K562 (cell line): ENCODE measurements at regions not wholly inside any gene's neighbourhood (a gene's known extent, or its start where the extent isn't known, plus 50 kb on each side); places are given as distances from the start of the nearest gene placed in this dataset.

ENCODE experiments used
- ATAC-seq: fragments of 200-7000 bp; cut with Tn5 transposase; 3 replicates; pipeline ENCODE4 v1.9.1; 2020; ENCODE audit warnings: moderate library complexity
- BruUV-seq: library from RNA; stranded (reverse); fragments of 400-500 nt; replicated peaks from 2 replicates; lab custom pipeline; 2021; lab: Mats Ljungman, UMichigan
- CTCF ChIA-PET: fragments of 300-600 bp; formaldehyde crosslinking; extraction: SDS; loops from one replicate; lab custom pipeline; 2021; ENCODE audit warnings: low intra/inter-chr PET ratio; lab: Yijun Ruan, JAX
- POLR2A ChIA-PET: fragments of 300-600, 350-650 bp; sonication (Branson Sonifier 250); formaldehyde crosslinking; extraction: SDS; loops from one replicate; lab custom pipeline; 2021; ENCODE audit warnings: antibody characterized with exemption, inconsistent platforms; lab: Yijun Ruan, JAX
- DNase-seq, 4 experiments: peaks; one replicate each; pipeline versions ENCODE4 v3.0.0 to v3.0.0-alpha.2; 2011 to 2018; ENCODE audit warnings: low spot score in 3 of 4, mixed read lengths in 3 of 4; ENCODE audit errors: extremely low read depth in 1 of 4
- FAIRE-seq: peaks from 2 replicates; lab custom pipeline; 2011; peaks lifted over from hg19 to GRCh38; lab: Jason Lieb, UNC
- H2AFZ ChIP-seq: 2 replicates; pipeline ENCODE4 v1.6.0; 2011; ENCODE audit warnings: low read depth, low read length, control low read depth, inconsistent platforms
- H3K27ac ChIP-seq: fragments of 200-600 bp; 3 replicates; pipeline ENCODE4 v1.8.0; 2011; ENCODE audit warnings: low read depth, mild to moderate bottlenecking, control low read depth, inconsistent platforms, low read length, moderate library complexity, mixed read lengths; ENCODE audit errors: extremely low read depth
- H3K27me3 ChIP-seq, 2 experiments: fragments of 300-600 bp in 1 of 2; 2 replicates in 1 of 2; 3 replicates in 1 of 2; pipeline versions ENCODE4 v1.6.0 to v1.8.0; 2011; ENCODE audit warnings: inconsistent platforms in 2 of 2, low read length in 2 of 2, mild to moderate bottlenecking in 1 of 2, mixed read lengths in 1 of 2, moderate library complexity in 1 of 2; ENCODE audit not compliant: control insufficient read depth in 2 of 2, insufficient read depth in 2 of 2
- H3K36me3 ChIP-seq: fragments of 300-600 bp; 3 replicates; pipeline ENCODE4 v1.8.0; 2011; ENCODE audit warnings: mild to moderate bottlenecking, low read length, inconsistent platforms; ENCODE audit not compliant: control insufficient read depth, insufficient read depth
- H3K4me1 ChIP-seq, 2 experiments: fragments of 200-600 bp in 1 of 2; replicated peaks in 1 of 2; 2 replicates in 1 of 2; 3 replicates in 1 of 2; pipeline versions ENCODE4 v1.5.1 to v1.8.0; 2011; ENCODE audit warnings: inconsistent platforms in 2 of 2, low read length in 2 of 2, mild to moderate bottlenecking in 1 of 2, mixed read lengths in 1 of 2, moderate library complexity in 1 of 2; ENCODE audit not compliant: control insufficient read depth in 2 of 2, insufficient read depth in 2 of 2
- H3K4me2 ChIP-seq: 2 replicates; pipeline ENCODE4 v1.6.1; 2011; ENCODE audit warnings: low read length, control low read depth, inconsistent platforms, mixed read lengths; ENCODE audit not compliant: insufficient read depth
- H3K4me3 ChIP-seq: fragments of 200-600 bp; sonication (generic), shearing (Covaris generic); 2 replicates; pipeline ENCODE4 v1.5.1; 2016; ENCODE audit warnings: control low read depth, inconsistent platforms
- H3K79me2 ChIP-seq: fragments of 200-600 bp; 3 replicates; pipeline ENCODE4 v1.8.0; 2011; ENCODE audit warnings: low read length, inconsistent platforms; ENCODE audit not compliant: control insufficient read depth, insufficient read depth
- H3K9ac ChIP-seq, 2 experiments: 2 replicates each; pipeline versions ENCODE4 v1.6.0 to v1.6.1; 2011; ENCODE audit warnings: low read depth in 2 of 2, low read length in 2 of 2, control low read depth in 1 of 2, inconsistent platforms in 1 of 2, mild to moderate bottlenecking in 1 of 2, mixed read lengths in 1 of 2; ENCODE audit not compliant: insufficient read depth in 1 of 2
- H3K9me1 ChIP-seq: one replicate; pipeline ENCODE4 v1.6.0; 2011; ENCODE audit warnings: inconsistent platforms, mild to moderate bottlenecking, low read length, moderate library complexity; ENCODE audit not compliant: control insufficient read depth, insufficient read depth
- H3K9me3 ChIP-seq: replicated peaks from 2 replicates; pipeline ENCODE4 v1.5.1; 2011; ENCODE audit warnings: low read depth, low read length, inconsistent platforms; ENCODE audit not compliant: control insufficient read depth, insufficient read depth
- H4K20me1 ChIP-seq: replicated peaks from 2 replicates; pipeline ENCODE4 v1.6.1; 2011; ENCODE audit warnings: low read length, inconsistent platforms, mixed read lengths; ENCODE audit not compliant: control insufficient read depth, insufficient read depth
- CAMTA2 ChIP-seq: fragments of 250-450 bp; sonication (Bioruptor Pico); conservative IDR thresholded peaks from 2 replicates; pipeline ENCODE4 v1.5.1; 2022
- FOXA1 ChIP-seq: fragments of 450-650 bp; IDR thresholded peaks from 2 replicates; pipeline ENCODE4 v1.6.1; 2016; ENCODE audit warnings: mild to moderate bottlenecking, borderline replicate concordance
- POLR3G ChIP-seq: IDR thresholded peaks from 2 replicates; pipeline ENCODE4 v1.6.1; 2011; ENCODE audit not compliant: insufficient read length, insufficient replicate concordance; ENCODE audit errors: extremely low read depth
- SMARCA5 ChIP-seq: fragments of 450-650 bp; IDR thresholded peaks from 2 replicates; pipeline ENCODE4 v1.6.1; 2016
- TCF7 ChIP-seq: sonication (generic); IDR thresholded peaks from 2 replicates; pipeline ENCODE4 v1.6.1; 2016; ENCODE audit warnings: antibody characterized with exemption, borderline replicate concordance
- TEAD4 ChIP-seq, 2 experiments: sonication (generic) in 1 of 2; formaldehyde crosslinking in 1 of 2; IDR thresholded peaks; 2 replicates each; pipeline versions ENCODE4 v1.6.1 to v1.8.0; 2012 to 2022; ENCODE audit warnings: borderline replicate concordance in 1 of 2, inconsistent platforms in 1 of 2, low read length in 1 of 2, mild to moderate bottlenecking in 1 of 2, missing genetic modification reagents in 1 of 2
- XRCC3 ChIP-seq: fragments of 450-650 bp; IDR thresholded peaks from 2 replicates; pipeline ENCODE4 v1.6.1; 2017; ENCODE audit warnings: mild to moderate bottlenecking, moderate library complexity
- ZFP36 ChIP-seq: fragments of 150-350 bp; IDR thresholded peaks from 2 replicates; pipeline ENCODE4 v1.6.1; 2018; ENCODE audit warnings: low read length, low read depth; ENCODE audit not compliant: partially characterized antibody
- ZKSCAN3 ChIP-seq: fragments of 250-450 bp; sonication (Bioruptor Pico); IDR thresholded peaks from 2 replicates; pipeline ENCODE4 v1.4.0; 2020
- ZNF316 ChIP-seq: fragments of 450-650 bp; IDR thresholded peaks from 2 replicates; pipeline ENCODE4 v1.6.1; 2016
- ZNF436 ChIP-seq: fragments of 250-450, 450-650 bp; sonication (Bioruptor Pico); formaldehyde crosslinking; IDR thresholded peaks from 2 replicates; pipeline ENCODE4 v1.7.0; 2020; ENCODE audit warnings: mild to moderate bottlenecking
- ZNF583 ChIP-seq: fragments of 250-450 bp; sonication (Bioruptor Pico); IDR thresholded peaks from 2 replicates; pipeline ENCODE4 v1.4.0; 2020
- WGBS: fragments of 100-300 bp; shearing (Covaris generic); methylation state at CpG from one replicate; pipeline ENCODE4 v1.1.6; 2016; ENCODE audit warnings: low coverage, mixed read lengths; ENCODE audit not compliant: insufficient coverage; ENCODE audit errors: missing lambda C conversion rate; 5-methylcytosine and 5-hydroxymethylcytosine counted together
- in situ Hi-C: fragments of 300-500 bp; cut with MboI; formaldehyde crosslinking; loops from 4 replicates; pipeline ENCODE4 v1.15.0; 2018; ENCODE audit warnings: inconsistent platforms, mixed read lengths
- intact Hi-C: fragments of 100-400 bp; cut with micrococcal nuclease; formaldehyde crosslinking; loops from 2 replicates; pipeline ENCODE4 v1.14.2; 2022
- TF ChIP-seq, protein P1 (sequence below): fragments of 250-450 bp; sonication (Bioruptor Pico); IDR thresholded peaks from 2 replicates; pipeline ENCODE4 v1.8.0; 2022; ENCODE audit warnings: moderate library complexity, mild to moderate bottlenecking, inconsistent platforms
- TF ChIP-seq, protein P2 (sequence below): fragments of 250-450 bp; sonication (Bioruptor Pico); IDR thresholded peaks from 2 replicates; pipeline ENCODE4 v1.8.0; 2022; ENCODE audit warnings: inconsistent platforms, mild to moderate bottlenecking, moderate library complexity, borderline replicate concordance
- TF ChIP-seq, protein P3 (sequence below), 2 experiments: fragments of 450-650 bp in 1 of 2; sonication (generic) in 1 of 2; formaldehyde crosslinking; conservative IDR thresholded peaks; 2 replicates each; pipeline versions ENCODE4 v1.4.0 to v1.8.1; 2020 to 2022; ENCODE audit warnings: mild to moderate bottlenecking in 1 of 2, missing genetic modification reagents in 1 of 2
- TF ChIP-seq, protein P4 (sequence below): fragments of 450-650 bp; IDR thresholded peaks from 2 replicates; pipeline ENCODE4 v1.6.1; 2017; ENCODE audit warnings: antibody characterized with exemption, mild to moderate bottlenecking

DNA sequence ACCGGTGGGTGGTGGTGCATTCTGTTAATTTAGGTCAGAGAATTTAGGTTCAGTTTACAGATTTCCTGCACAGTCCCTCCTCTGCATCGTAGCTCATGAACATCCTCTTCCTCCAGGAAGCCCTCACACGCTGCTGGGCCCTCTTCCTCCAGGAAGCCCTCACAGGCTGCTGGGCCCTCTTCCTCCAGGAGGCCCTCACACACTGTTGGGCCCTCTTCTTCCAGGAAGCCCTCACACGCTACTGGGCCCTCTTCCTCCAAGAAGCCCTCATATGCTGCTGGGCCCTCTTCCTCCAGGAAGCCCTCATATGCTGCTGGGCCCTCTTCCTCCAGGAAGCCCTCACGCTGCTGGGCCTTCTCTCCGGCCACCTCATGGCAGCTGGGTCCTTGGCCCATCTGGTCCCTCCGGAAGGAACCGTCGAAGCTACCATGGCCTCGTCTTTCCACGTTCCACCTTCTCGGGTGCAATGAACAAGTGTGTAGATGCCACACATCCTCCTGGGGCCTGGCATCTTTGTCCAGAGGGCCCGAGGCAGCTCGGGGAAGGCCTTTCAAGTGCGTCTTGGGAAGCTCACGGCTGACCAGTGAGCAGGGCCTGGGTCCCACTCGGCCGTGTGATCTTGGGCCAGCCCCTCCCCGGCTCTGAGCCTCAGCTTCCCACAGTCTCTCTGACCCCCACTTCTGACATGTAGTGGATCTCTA, 58.9 kb upstream of the PPARA start:
- Histone ChIP-seq H3K9ac (no peak overlapping the region), H3K36me3 (peaks cover 38% of the 10 kb centered on the region; the same call in 2 of the 3 replicates), H4K20me1 (no peaks in the 10 kb centered on the region), H3K27ac (no peak overlapping the region), H3K4me3 (no peak overlapping the region), H3K4me2 (no peak overlapping the region), H3K9me3 (no peaks in the 10 kb centered on the region), H3K79me2 (peaks cover 32% of the 10 kb centered on the region), H2AFZ (no peak overlapping the region), H3K4me1 (peaks cover 11 to 65% of the 10 kb centered on the region in 2 experiments; a peak in 4 of 5 replicates), H3K9me1 (no peaks in the 10 kb centered on the region), H3K27me3 (no peaks in the 10 kb centered on the region)
- no TSS peak for BruUV-seq
- in situ Hi-C loops: no loop called here
- WGBS: 78% methylated on average over 13 of the region's 19 CpGs
- ATAC-seq: no peak
- no peak for DNase-seq
- CTCF ChIA-PET: no interaction called here
- intact Hi-C loops: no loop called here
- FAIRE-seq: no peak
- POLR2A ChIA-PET: interaction anchor here (0.9 kb wide), 1 partner anchor 55 kb away, joined by 3 read pairs; no protein-coding TSS in a partner anchor
- TF ChIP-seq CAMTA2 (CRISPR knock-in tag) (no peak), ZNF583 (CRISPR knock-in tag) (no peak), ZKSCAN3 (no peak), SMARCA5 (peak; percentile 81), ZNF316 (no peak), ZNF436 (CRISPR knock-in tag) (0 out of 2 replicates have a peak, but pooled peaks have one; percentile 25), ZFP36 (peak; percentile 98), XRCC3 (no peak), TEAD4 (IDR thresholded peaks at IDR 0.05; ENCODE audit: low read length) (no peak), TEAD4 (CRISPR knock-in tag; IDR thresholded peaks at IDR 0.05; ENCODE audit: borderline replicate concordance) (no peak), FOXA1 (no peak), POLR3G (no peak), TCF7 (no peak)
- TF ChIP-seq, protein P1, sequence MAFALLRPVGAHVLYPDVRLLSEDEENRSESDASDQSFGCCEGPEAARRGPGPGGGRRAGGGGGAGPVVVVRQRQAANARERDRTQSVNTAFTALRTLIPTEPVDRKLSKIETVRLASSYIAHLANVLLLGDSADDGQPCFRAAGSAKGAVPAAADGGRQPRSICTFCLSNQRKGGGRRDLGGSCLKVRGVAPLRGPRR (CRISPR knock-in tag): no peak
- TF ChIP-seq, protein P2, sequence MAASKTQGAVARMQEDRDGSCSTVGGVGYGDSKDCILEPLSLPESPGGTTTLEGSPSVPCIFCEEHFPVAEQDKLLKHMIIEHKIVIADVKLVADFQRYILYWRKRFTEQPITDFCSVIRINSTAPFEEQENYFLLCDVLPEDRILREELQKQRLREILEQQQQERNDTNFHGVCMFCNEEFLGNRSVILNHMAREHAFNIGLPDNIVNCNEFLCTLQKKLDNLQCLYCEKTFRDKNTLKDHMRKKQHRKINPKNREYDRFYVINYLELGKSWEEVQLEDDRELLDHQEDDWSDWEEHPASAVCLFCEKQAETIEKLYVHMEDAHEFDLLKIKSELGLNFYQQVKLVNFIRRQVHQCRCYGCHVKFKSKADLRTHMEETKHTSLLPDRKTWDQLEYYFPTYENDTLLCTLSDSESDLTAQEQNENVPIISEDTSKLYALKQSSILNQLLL (CRISPR knock-in tag): no peak
- TF ChIP-seq, protein P3, sequence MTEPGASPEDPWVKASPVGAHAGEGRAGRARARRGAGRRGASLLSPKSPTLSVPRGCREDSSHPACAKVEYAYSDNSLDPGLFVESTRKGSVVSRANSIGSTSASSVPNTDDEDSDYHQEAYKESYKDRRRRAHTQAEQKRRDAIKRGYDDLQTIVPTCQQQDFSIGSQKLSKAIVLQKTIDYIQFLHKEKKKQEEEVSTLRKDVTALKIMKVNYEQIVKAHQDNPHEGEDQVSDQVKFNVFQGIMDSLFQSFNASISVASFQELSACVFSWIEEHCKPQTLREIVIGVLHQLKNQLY (CRISPR knock-in tag; conservative IDR thresholded peaks at IDR 0.05): no peak
- TF ChIP-seq, protein P4, sequence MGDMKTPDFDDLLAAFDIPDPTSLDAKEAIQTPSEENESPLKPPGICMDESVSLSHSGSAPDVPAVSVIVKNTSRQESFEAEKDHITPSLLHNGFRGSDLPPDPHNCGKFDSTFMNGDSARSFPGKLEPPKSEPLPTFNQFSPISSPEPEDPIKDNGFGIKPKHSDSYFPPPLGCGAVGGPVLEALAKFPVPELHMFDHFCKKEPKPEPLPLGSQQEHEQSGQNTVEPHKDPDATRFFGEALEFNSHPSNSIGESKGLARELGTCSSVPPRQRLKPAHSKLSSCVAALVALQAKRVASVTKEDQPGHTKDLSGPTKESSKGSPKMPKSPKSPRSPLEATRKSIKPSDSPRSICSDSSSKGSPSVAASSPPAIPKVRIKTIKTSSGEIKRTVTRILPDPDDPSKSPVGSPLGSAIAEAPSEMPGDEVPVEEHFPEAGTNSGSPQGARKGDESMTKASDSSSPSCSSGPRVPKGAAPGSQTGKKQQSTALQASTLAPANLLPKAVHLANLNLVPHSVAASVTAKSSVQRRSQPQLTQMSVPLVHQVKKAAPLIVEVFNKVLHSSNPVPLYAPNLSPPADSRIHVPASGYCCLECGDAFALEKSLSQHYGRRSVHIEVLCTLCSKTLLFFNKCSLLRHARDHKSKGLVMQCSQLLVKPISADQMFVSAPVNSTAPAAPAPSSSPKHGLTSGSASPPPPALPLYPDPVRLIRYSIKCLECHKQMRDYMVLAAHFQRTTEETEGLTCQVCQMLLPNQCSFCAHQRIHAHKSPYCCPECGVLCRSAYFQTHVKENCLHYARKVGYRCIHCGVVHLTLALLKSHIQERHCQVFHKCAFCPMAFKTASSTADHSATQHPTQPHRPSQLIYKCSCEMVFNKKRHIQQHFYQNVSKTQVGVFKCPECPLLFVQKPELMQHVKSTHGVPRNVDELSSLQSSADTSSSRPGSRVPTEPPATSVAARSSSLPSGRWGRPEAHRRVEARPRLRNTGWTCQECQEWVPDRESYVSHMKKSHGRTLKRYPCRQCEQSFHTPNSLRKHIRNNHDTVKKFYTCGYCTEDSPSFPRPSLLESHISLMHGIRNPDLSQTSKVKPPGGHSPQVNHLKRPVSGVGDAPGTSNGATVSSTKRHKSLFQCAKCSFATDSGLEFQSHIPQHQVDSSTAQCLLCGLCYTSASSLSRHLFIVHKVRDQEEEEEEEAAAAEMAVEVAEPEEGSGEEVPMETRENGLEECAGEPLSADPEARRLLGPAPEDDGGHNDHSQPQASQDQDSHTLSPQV: no peak
